ENCODE measurements at regions not wholly inside any gene's neighbourhood (a gene's known extent, or its start where the extent isn't known, plus 50 kb on each side); places are given as distances from the start of the nearest gene placed in this dataset.
A peak's percentile ranks its signal among the peaks of the same experiment; 100 is the strongest.

DNA sequence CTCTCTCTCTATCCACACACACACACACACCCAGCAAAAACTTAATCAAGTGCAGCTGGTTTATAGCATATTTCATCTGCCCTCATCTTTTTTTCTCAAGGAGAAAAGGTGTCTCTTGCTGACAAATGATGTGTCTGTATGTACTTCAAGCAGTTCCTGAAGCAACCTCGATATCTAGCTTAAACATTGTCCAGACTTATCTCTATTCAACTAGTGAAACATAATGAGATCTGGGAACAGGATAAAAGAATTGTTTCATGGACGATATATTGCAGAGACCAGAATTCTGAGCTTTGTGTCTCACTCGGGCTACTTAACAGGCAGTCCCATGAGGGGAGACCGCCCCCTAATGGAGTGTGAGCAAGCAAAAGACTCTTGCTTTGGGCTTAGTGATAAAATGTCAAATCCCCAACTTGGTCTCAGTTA is 929.2 kb upstream of the SOX11 start:
- TF ChIP-seq, protein P1, sequence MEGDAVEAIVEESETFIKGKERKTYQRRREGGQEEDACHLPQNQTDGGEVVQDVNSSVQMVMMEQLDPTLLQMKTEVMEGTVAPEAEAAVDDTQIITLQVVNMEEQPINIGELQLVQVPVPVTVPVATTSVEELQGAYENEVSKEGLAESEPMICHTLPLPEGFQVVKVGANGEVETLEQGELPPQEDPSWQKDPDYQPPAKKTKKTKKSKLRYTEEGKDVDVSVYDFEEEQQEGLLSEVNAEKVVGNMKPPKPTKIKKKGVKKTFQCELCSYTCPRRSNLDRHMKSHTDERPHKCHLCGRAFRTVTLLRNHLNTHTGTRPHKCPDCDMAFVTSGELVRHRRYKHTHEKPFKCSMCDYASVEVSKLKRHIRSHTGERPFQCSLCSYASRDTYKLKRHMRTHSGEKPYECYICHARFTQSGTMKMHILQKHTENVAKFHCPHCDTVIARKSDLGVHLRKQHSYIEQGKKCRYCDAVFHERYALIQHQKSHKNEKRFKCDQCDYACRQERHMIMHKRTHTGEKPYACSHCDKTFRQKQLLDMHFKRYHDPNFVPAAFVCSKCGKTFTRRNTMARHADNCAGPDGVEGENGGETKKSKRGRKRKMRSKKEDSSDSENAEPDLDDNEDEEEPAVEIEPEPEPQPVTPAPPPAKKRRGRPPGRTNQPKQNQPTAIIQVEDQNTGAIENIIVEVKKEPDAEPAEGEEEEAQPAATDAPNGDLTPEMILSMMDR (IDR thresholded peaks at IDR 0.05; ENCODE audit: insufficient read depth, low read length, poor library complexity, severe bottlenecking): peak; percentile 14
- TF ChIP-seq EZH2phosphoT487 (conservative IDR thresholded peaks at IDR 0.05; ENCODE audit: low read length): no peak
